MM.1S (cell line): ENCODE measurements at regions not wholly inside any gene's neighbourhood (a gene's known extent, or its start where the extent isn't known, plus 50 kb on each side); places are given as distances from the start of the nearest gene placed in this dataset.

Experiments used
- DNase-seq: peaks from one replicate; pipeline ENCODE4 v3.0.0-alpha.2; 2015
- H2AFZ ChIP-seq: fragments of 300-600 bp; sonication (generic); 2 replicates; pipeline ENCODE4 v1.6.0; 2016; ENCODE audit warnings: antibody characterized with exemption, low read length
- H3F3A ChIP-seq: fragments of 300-600 bp; sonication (generic); 2 replicates; pipeline ENCODE4 v1.6.1; 2016; ENCODE audit warnings: mild to moderate bottlenecking, antibody characterized with exemption, low read length, moderate library complexity, mixed read lengths; ENCODE audit not compliant: insufficient read depth
- H3K27ac ChIP-seq: fragments of 300-600 bp; sonication (generic); 2 replicates; pipeline ENCODE4 v1.5.1; 2016; ENCODE audit warnings: mild to moderate bottlenecking, low read length
- H3K27me3 ChIP-seq: fragments of 300-600 bp; sonication (generic); replicated peaks from 2 replicates; pipeline ENCODE4 v1.6.0; 2016; ENCODE audit warnings: low read length; ENCODE audit not compliant: insufficient read depth
- H3K36me3 ChIP-seq: fragments of 300-600 bp; sonication (generic); replicated peaks from 2 replicates; pipeline ENCODE4 v1.6.1; 2016; ENCODE audit warnings: mild to moderate bottlenecking, low read length, mixed read lengths; ENCODE audit not compliant: insufficient read depth
- H3K4me1 ChIP-seq: fragments of 300-600 bp; sonication (generic); 2 replicates; pipeline ENCODE4 v1.6.1; 2016; ENCODE audit warnings: low read length, mixed read lengths
- H3K4me2 ChIP-seq: fragments of 300-600 bp; sonication (generic); 2 replicates; pipeline ENCODE4 v1.6.0; 2016; ENCODE audit warnings: low read depth, low read length
- H3K4me3 ChIP-seq: fragments of 300-600 bp; sonication (generic); 2 replicates; pipeline ENCODE4 v1.5.1; 2016; ENCODE audit warnings: low read length, mixed read lengths
- H3K79me2 ChIP-seq: fragments of 300-600 bp; sonication (generic); 2 replicates; pipeline ENCODE4 v1.6.1; 2016; ENCODE audit warnings: mixed run types, low read length, mixed read lengths
- H3K9ac ChIP-seq: fragments of 300-600 bp; sonication (generic); 2 replicates; pipeline ENCODE4 v1.6.1; 2016; ENCODE audit warnings: low read length, mixed read lengths
- H3K9me2 ChIP-seq: fragments of 300-600 bp; sonication (generic); replicated peaks from 2 replicates; pipeline ENCODE4 v1.6.1; 2016; ENCODE audit warnings: mild to moderate bottlenecking, low read length, mixed read lengths; ENCODE audit not compliant: insufficient read depth
- H3K9me3 ChIP-seq: fragments of 300-600 bp; sonication (generic); replicated peaks from 2 replicates; pipeline ENCODE4 v1.6.1; 2016; ENCODE audit warnings: mild to moderate bottlenecking, low read length, mixed read lengths; ENCODE audit not compliant: insufficient read depth
- H4K20me1 ChIP-seq: fragments of 300-600 bp; sonication (generic); 2 replicates; pipeline ENCODE4 v1.6.1; 2016; ENCODE audit warnings: mild to moderate bottlenecking, low read length, moderate library complexity, mixed read lengths; ENCODE audit not compliant: insufficient read depth
- CTCF ChIP-seq: fragments of 300-600 bp; sonication (generic); IDR thresholded peaks from 2 replicates; pipeline ENCODE4 v1.5.1; 2016; ENCODE audit warnings: antibody characterized with exemption, low read length, mixed read lengths
- EZH2 ChIP-seq: fragments of 300-600 bp; sonication (generic); optimal IDR thresholded peaks from 2 replicates; pipeline ENCODE3; 2017; ENCODE audit warnings: low read depth, mild to moderate bottlenecking, antibody characterized with exemption, low read length, mixed read lengths
- EZH2phosphoT487 ChIP-seq: fragments of 300-600 bp; sonication (generic); IDR thresholded peaks from 2 replicates; pipeline ENCODE4 v1.6.1; 2018; ENCODE audit warnings: antibody characterized with exemption, low read length

DNA sequence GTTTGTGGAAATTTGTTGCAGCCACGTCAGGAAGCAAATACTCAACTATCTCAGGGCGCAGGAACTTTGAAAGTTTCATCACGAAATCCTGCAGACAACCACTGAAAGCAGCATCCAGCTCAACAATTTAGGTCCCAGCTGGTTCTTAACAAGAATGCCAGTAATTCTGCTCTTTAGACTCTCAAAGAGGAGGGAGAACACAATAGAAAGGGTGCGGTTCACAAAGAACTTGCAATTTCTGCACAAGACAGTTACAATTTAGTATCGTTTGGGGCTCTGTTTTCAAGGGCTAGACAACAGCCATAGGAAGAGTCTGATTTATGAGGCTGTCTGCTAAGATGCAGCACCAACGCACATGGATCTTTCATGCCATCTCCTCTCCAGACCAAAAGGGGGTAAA lies 223.1 kb downstream of the FGFR2 start:
- Histone ChIP-seq H3K9me2 (no peaks in the 10 kb centered on the region), H4K20me1 (no peaks in the 10 kb centered on the region), H3K79me2 (no peaks in the 10 kb centered on the region), H3K9me3 (no peaks in the 10 kb centered on the region), H2AFZ (no peak overlapping the region), H3K4me1 (peaks cover 7% of the 10 kb centered on the region), H3K27ac (no peak overlapping the region), H3K36me3 (no peaks in the 10 kb centered on the region), H3K4me2 (no peak overlapping the region), H3F3A (no peaks in the 10 kb centered on the region), H3K27me3 (no peaks in the 10 kb centered on the region), H3K4me3 (no peak overlapping the region), H3K9ac (no peak overlapping the region)
- TF ChIP-seq EZH2 (no peak), EZH2phosphoT487 (no peak), CTCF (no peak)
- no peak for DNase-seq

GRCh38 chr10:121378251-121378801 lies 219.9 kb downstream of the FGFR2 start:
- Histone ChIP-seq H3K27me3 (no peaks in the 10 kb centered on the region), H3F3A (no peaks in the 10 kb centered on the region), H3K9ac (no peak overlapping the region), H3K9me3 (no peaks in the 10 kb centered on the region), H3K4me2 (no peak overlapping the region), H3K79me2 (no peaks in the 10 kb centered on the region), H3K4me3 (no peak overlapping the region), H3K9me2 (no peaks in the 10 kb centered on the region), H4K20me1 (no peaks in the 10 kb centered on the region), H2AFZ (no peak overlapping the region), H3K36me3 (no peaks in the 10 kb centered on the region), H3K4me1 (peaks cover 5% of the 10 kb centered on the region), H3K27ac (no peak overlapping the region)
- TF ChIP-seq CTCF (no peak), EZH2 (no peak), EZH2phosphoT487 (no peak)
- no peak for DNase-seq

DNA sequence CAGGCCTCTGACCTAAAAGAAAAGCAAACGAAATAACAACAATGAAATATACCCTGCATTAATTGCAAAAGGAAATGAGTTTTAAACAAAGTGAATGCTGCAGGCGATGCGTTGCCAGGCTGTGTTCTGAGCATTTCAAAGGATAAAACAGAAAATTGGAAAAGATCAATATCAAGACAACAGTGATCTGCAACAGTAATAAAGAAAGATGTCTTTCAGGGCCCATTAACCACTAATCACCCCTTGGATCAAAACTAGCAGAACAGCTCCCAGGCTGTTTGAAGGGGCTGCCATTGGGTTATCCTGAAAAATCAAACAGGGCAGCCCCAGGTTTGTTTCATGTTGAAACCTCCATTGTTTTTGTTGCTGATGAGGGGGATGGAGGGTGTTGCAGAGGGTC lies 219.2 kb downstream of the FGFR2 start:
- Histone ChIP-seq H3K79me2 (no peaks in the 10 kb centered on the region), H3K4me1 (no peaks in the 10 kb centered on the region), H3K9ac (no peak overlapping the region), H3K9me2 (no peaks in the 10 kb centered on the region), H3F3A (no peaks in the 10 kb centered on the region), H3K27me3 (no peaks in the 10 kb centered on the region), H3K4me2 (no peak overlapping the region), H4K20me1 (no peaks in the 10 kb centered on the region), H3K4me3 (no peak overlapping the region), H3K9me3 (no peaks in the 10 kb centered on the region), H3K27ac (no peak overlapping the region), H2AFZ (no peak overlapping the region), H3K36me3 (no peaks in the 10 kb centered on the region)
- TF ChIP-seq EZH2phosphoT487 (no peak), CTCF (no peak), EZH2 (no peak)
- DNase-seq, result no peak
